Esophagus squamous epithelium (tissue), 5 donors: ENCODE measurements at regions not wholly inside any gene's neighbourhood (a gene's known extent, or its start where the extent isn't known, plus 50 kb on each side); places are given as distances from the start of the nearest gene placed in this dataset.
"Not testable (repeated sequence)": the region's sequence is repeated elsewhere in the genome, so short reads cannot be mapped to it uniquely, and the experiment has no call there.

Experiments used
- DNase-seq: peaks from one replicate; lab custom pipeline; 2025; lab: John Stamatoyannopoulos, UW
- H3K27ac ChIP-seq, 4 donors: fragments of 200-600 bp; sonication (generic); one replicate each; pipeline ENCODE4 v1.5.1; 2016 to 2019; ENCODE audit warnings: mild to moderate bottlenecking in 1 of 4
- H3K27me3 ChIP-seq, 4 donors: fragments of 200-600 bp; sonication (generic); 1 replicate in 3 of 4; 2 replicates in 1 of 4; pipeline versions ENCODE4 v1.5.1 to v1.6.0; 2017 to 2021; ENCODE audit warnings: antibody characterized with exemption in 1 of 4
- H3K36me3 ChIP-seq, 3 donors: fragments of 200-600 bp; sonication (generic); one replicate each; pipeline ENCODE4 v1.5.1; 2016 to 2019
- H3K4me1 ChIP-seq, 3 donors: fragments of 200-600 bp; sonication (generic); one replicate each; pipeline ENCODE4 v1.5.1; 2017 to 2019
- H3K4me3 ChIP-seq, 4 donors: fragments of 200-600 bp; sonication (generic); 1 replicate in 3 of 4; 2 replicates in 1 of 4; pipeline ENCODE4 v1.5.1; 2016 to 2019; ENCODE audit warnings: mild to moderate bottlenecking in 2 of 4, moderate library complexity in 1 of 4
- H3K9me3 ChIP-seq, 3 donors: fragments of 200-600 bp; sonication (generic); one replicate each; pipeline ENCODE4 v1.5.1; 2016 to 2019
- CTCF ChIP-seq, 6 experiments: fragments of 450-650 bp in 4 of 6; fragments of 200-600 bp in 2 of 6; sonication (generic) in 2 of 6; IDR thresholded peaks; one replicate each; pipeline ENCODE4 v1.5.1; 2016 to 2019; ENCODE audit warnings: antibody characterized with exemption in 6 of 6, mild to moderate bottlenecking in 4 of 6, moderate library complexity in 4 of 6
- POLR2A ChIP-seq, 4 donors: fragments of 450-650 bp; IDR thresholded peaks; one replicate each; pipeline ENCODE4 v1.6.1; 2017; ENCODE audit warnings: antibody characterized with exemption in 4 of 4, mild to moderate bottlenecking in 4 of 4, moderate library complexity in 3 of 4
- WGBS, 2 donors: methylation state at CpG; one replicate each; pipeline ENCODE4 v1.1.5; 2018; 5-methylcytosine and 5-hydroxymethylcytosine counted together
- intact Hi-C: fragments of 100-400 bp; cut with DNase I; formaldehyde crosslinking; loops from one replicate; pipeline ENCODE4 v1.15.0; 2022
- donor health status: DM: yes; HTN: yes; CAD: no.

- no peak for TF ChIP-seq CTCF (IDR thresholded peaks at IDR 0.05)
- no peak for TF ChIP-seq POLR2A (IDR thresholded peaks at IDR 0.05)
- H3K27ac ChIP-seq = no peak overlapping the region
- whole genome bisulfite sequencing, 2 donors = 67 to 72% methylated on average over 5 of the region's 5 CpGs
- H3K36me3 ChIP-seq = no peaks in the 10 kb centered on the region
- H3K9me3 ChIP-seq = no peaks in the 10 kb centered on the region
- intact Hi-C loops = no loop called here
- no peaks in the 10 kb centered on the region for H3K4me1 ChIP-seq
- no peak for DNase-seq
- H3K4me3 ChIP-seq = no peak overlapping the region
- H3K27me3 ChIP-seq = peaks cover 0 to 36% (median 2%) of the 10 kb centered on the region in 4 donors
These were observed 84.0 kb downstream of the GGTLC2 start for GRCh38 chr22:22728382-22728781.

DNA sequence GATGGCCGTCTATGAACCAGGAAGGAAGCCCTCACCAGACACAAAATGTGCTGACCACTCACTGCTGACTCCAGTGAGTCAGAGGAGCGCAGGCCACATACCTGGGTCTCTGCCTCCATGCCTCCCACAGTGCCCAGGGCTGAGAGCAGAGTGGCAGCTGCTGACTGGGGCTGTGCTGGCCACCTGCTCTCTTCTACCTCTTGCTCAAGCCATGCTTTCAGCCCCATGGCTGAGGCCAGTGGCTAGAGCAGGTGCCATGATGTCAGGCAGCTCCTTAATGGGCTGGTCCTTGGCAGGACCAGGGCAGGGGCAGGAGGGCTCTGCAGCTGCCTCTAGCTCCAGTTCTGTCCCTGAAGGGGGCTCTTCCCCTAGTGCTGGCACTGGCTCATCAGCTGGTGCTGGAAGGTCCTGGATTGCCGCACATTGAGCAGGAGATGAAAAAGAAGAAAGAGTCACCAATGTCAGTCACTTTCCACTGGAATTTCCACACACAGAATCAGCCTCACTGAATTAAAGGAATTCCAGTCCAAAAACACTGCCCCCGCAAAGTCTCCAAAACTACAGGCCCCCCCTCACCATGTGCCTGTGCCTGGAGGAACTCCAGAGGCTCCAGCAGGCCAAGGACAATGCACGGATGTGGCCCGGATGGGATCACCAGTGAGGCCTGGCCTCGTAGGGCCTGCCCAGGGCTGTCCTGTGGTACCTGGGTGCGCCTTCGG is 86.4 kb downstream of the GGTLC2 start:
- H3K4me3 ChIP-seq = no peak overlapping the region
- H3K9me3 ChIP-seq = no peaks in the 10 kb centered on the region
- no peaks in the 10 kb centered on the region for H3K4me1 ChIP-seq
- DNase-seq = no peak
- H3K27ac ChIP-seq = no peak overlapping the region
- WGBS, 2 donors = 75 to 79% methylated on average over 2 to 8 of the region's 9 CpGs
- H3K27me3 ChIP-seq = peaks cover 0 to 42% (median 2%) of the 10 kb centered on the region in 4 donors
- H3K36me3 ChIP-seq = no peaks in the 10 kb centered on the region
- TF ChIP-seq CTCF (IDR thresholded peaks at IDR 0.05) (no peak), POLR2A (IDR thresholded peaks at IDR 0.05) (no peak)
- intact Hi-C loops = no loop called here

- H3K36me3 ChIP-seq = no peaks in the 10 kb centered on the region
- TF ChIP-seq CTCF (IDR thresholded peaks at IDR 0.05) = no peak
- TF ChIP-seq POLR2A (IDR thresholded peaks at IDR 0.05) = no peak
- WGBS, 2 donors = 81 to 100% methylated on average over 1 to 4 of the region's 4 CpGs
- no peaks in the 10 kb centered on the region for H3K4me1 ChIP-seq
- no peak for DNase-seq
- H3K4me3 ChIP-seq = no peak overlapping the region
- intact Hi-C loops = no loop called here
- H3K27ac ChIP-seq = no peak overlapping the region
- H3K9me3 ChIP-seq = no peaks in the 10 kb centered on the region
- peaks cover 0 to 42% (median 2%) of the 10 kb centered on the region in 4 donors for H3K27me3 ChIP-seq
These were observed 86.9 kb downstream of the GGTLC2 start for GRCh38 chr22:22731374-22731676.

DNA sequence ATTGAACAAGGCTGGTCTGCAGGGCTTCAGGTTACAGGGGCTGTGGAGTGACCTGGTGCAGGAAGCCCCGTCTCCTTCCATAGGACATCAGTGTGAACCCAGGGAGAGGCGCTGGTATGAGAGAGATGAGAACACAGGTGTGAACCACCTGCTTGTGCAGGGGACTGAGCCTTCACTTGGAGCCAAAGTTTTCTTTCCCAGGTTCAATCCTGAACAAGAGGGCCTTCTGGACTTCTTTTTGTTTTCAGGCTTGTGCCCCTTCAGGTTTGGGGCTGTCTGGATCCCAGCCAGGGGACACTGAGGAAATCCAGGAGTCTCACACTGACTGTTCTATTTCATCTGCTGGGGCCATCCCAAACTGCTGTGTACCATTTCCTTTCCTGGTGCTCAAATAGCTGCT is 88.6 kb downstream of the GGTLC2 start:
- H3K4me3 ChIP-seq, H3K27ac ChIP-seq, H3K36me3 ChIP-seq, H3K9me3 ChIP-seq, intact Hi-C loops, H3K4me1 ChIP-seq, DNase-seq: not testable (repeated sequence)
- peaks cover 0 to 35% (median 2%) of the 10 kb centered on the region in 4 donors for H3K27me3 ChIP-seq
- 61 to 83% methylated on average over 2 of the region's 2 CpGs for WGBS, 2 donors

- no peaks in the 10 kb centered on the region for H3K36me3 ChIP-seq
- no peak overlapping the region for H3K4me3 ChIP-seq
- no peak for DNase-seq
- 40 to 68% methylated on average over 1 to 4 of the region's 7 CpGs for WGBS, 2 donors
- H3K9me3 ChIP-seq = no peaks in the 10 kb centered on the region
- no peak for TF ChIP-seq POLR2A (IDR thresholded peaks at IDR 0.05)
- TF ChIP-seq CTCF (IDR thresholded peaks at IDR 0.05) = no peak
- peaks cover 0 to 36% (median 2%) of the 10 kb centered on the region in 4 donors for H3K27me3 ChIP-seq
- no peaks in the 10 kb centered on the region for H3K4me1 ChIP-seq
- intact Hi-C loops = no loop called here
- H3K27ac ChIP-seq = no peak overlapping the region
These were observed 89.5 kb downstream of the GGTLC2 start for GRCh38 chr22:22733881-22734373.

DNA sequence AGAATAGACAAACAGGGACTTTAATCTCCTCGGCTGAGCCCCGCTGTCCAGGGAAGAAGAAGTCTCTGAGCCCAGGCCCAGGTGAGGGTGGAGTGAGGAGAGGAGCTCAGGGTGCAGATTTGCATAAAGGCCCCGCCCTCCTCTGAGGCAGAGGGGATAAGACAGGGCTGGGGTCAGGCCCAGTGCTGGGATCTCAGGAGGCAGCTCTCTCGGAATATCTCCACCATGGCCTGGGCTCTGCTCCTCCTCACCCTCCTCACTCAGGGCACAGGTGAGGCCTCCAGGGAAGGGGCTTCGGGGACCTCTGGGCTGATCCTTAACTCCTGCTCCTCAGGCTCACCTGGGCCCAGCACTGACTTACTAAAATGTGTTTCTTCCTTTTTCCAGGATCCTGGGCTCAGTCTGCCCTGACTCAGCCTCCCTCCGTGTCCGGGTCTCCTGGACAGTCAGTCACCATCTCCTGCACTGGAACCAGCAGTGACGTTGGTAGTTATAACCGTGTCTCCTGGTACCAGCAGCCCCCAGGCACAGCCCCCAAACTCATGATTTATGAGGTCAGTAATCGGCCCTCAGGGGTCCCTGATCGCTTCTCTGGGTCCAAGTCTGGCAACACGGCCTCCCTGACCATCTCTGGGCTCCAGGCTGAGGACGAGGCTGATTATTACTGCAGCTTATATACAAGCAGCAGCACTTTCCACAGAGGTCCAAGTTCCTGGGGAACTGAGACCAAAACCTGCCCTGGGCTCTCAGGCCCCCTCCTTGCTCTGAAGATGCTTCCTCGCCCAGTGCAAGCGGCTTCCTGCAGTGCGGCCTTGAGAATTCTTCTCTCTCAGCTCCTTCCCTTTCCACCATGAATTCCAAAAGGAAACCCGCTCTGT is 90.2 kb downstream of the GGTLC2 start:
- H3K9me3 ChIP-seq, H3K36me3 ChIP-seq, H3K4me3 ChIP-seq, intact Hi-C loops, H3K27ac ChIP-seq, H3K4me1 ChIP-seq, DNase-seq: not testable (repeated sequence)
- 74 to 79% methylated on average over 4 to 8 of the region's 17 CpGs for WGBS, 2 donors
- H3K27me3 ChIP-seq = peaks cover 0 to 40% (median 2%) of the 10 kb centered on the region in 4 donors

- H3K27me3 ChIP-seq = peaks cover 0 to 33% (median 0%) of the 10 kb centered on the region in 4 donors
- H3K9me3 ChIP-seq, H3K36me3 ChIP-seq, H3K27ac ChIP-seq, intact Hi-C loops, H3K4me3 ChIP-seq, H3K4me1 ChIP-seq, DNase-seq: not testable (repeated sequence)
- 85 to 92% methylated on average over 4 of the region's 4 CpGs for WGBS, 2 donors
These were observed 90.9 kb downstream of the GGTLC2 start for GRCh38 chr22:22735276-22735675.
